ENCODE measurements at regions not wholly inside any gene's neighbourhood (a gene's known extent, or its start where the extent isn't known, plus 50 kb on each side); places are given as distances from the start of the nearest gene placed in this dataset.

GRCh38 chr4:124401606-124402005 lies 310.9 kb downstream of the ANKRD50 start:
- DNase-seq = no peak

- no peak for DNase-seq
Measured at GRCh38 chr4:124409044-124409443, 303.5 kb downstream of the ANKRD50 start.

GRCh38 chr4:124414276-124415040 lies 298.1 kb downstream of the ANKRD50 start:
- DNase-seq = no peak

GRCh38 chr4:124415146-124415545 lies 297.4 kb downstream of the ANKRD50 start:
- no peak for DNase-seq

- DNase-seq = no peak
Measured at GRCh38 chr4:124417371-124417770, 295.2 kb downstream of the ANKRD50 start.

- DNase-seq = no peak
Measured at GRCh38 chr4:124420166-124420695, 292.3 kb downstream of the ANKRD50 start.

GRCh38 chr4:124423160-124423559 lies 289.4 kb downstream of the ANKRD50 start:
- DNase-seq = no peak

- no peak for DNase-seq
Measured at GRCh38 chr4:124426279-124426678, 286.3 kb downstream of the ANKRD50 start.

- no peak for DNase-seq
Measured at GRCh38 chr4:124427095-124427767, 285.3 kb downstream of the ANKRD50 start.

GRCh38 chr4:124428648-124429047 lies 283.9 kb downstream of the ANKRD50 start:
- DNase-seq = no peak

- DNase-seq = no peak
Measured at GRCh38 chr4:124429746-124430250, 282.7 kb downstream of the ANKRD50 start.

GRCh38 chr4:124431653-124432192 lies 280.8 kb downstream of the ANKRD50 start:
- no peak for DNase-seq

GRCh38 chr4:124432500-124432899 lies 280.0 kb downstream of the ANKRD50 start:
- DNase-seq = no peak

- no peak for DNase-seq
Measured at GRCh38 chr4:124433044-124433443, 279.5 kb downstream of the ANKRD50 start.

GRCh38 chr4:124433500-124433899 lies 279.0 kb downstream of the ANKRD50 start:
- no peak for DNase-seq

- no peak for DNase-seq
Measured at GRCh38 chr4:124435274-124435950, 277.1 kb downstream of the ANKRD50 start.

- DNase-seq = no peak
Measured at GRCh38 chr4:124437853-124438495, 274.6 kb downstream of the ANKRD50 start.

- no peak for DNase-seq
Measured at GRCh38 chr4:124445071-124445470, 267.5 kb downstream of the ANKRD50 start.

- DNase-seq = no peak
Measured at GRCh38 chr4:124449881-124450280, 262.7 kb downstream of the ANKRD50 start.

GRCh38 chr4:124450851-124451250 lies 261.7 kb downstream of the ANKRD50 start:
- no peak for DNase-seq

- DNase-seq = no peak
Measured at GRCh38 chr4:124454772-124455270, 257.7 kb downstream of the ANKRD50 start.

GRCh38 chr4:124455671-124456070 lies 256.9 kb downstream of the ANKRD50 start:
- DNase-seq = no peak

Measured in CD4-positive, alpha-beta T cell treated with Interleukin-21 for 1 hour (primary cell).